IgD-negative memory B cell (primary cell): ENCODE measurements at regions not wholly inside any gene's neighbourhood (a gene's known extent, or its start where the extent isn't known, plus 50 kb on each side); places are given as distances from the start of the nearest gene placed in this dataset.

ENCODE experiments used
- H3K27ac Mint-ChIP-seq, 3 donors: one replicate each; pipeline ENCODE4 v1.8.0; 2020 to 2022; ENCODE audit warnings: mild to moderate bottlenecking in 3 of 3, mixed read lengths in 3 of 3, moderate library complexity in 1 of 3
- H3K27me3 Mint-ChIP-seq: one replicate; pipeline ENCODE4 v1.8.0; 2021; ENCODE audit warnings: mixed read lengths
- H3K36me3 Mint-ChIP-seq: one replicate; pipeline ENCODE4 v1.8.0; 2020; ENCODE audit warnings: mild to moderate bottlenecking, mixed read lengths
- H3K4me1 Mint-ChIP-seq, 3 donors: one replicate each; pipeline ENCODE4 v1.8.0; 2020 to 2022; ENCODE audit warnings: mixed read lengths in 3 of 3, mild to moderate bottlenecking in 1 of 3
- H3K4me3 Mint-ChIP-seq, 4 donors: one replicate each; pipeline ENCODE4 v1.8.0; 2020 to 2022; ENCODE audit warnings: mild to moderate bottlenecking in 4 of 4, mixed read lengths in 4 of 4, moderate library complexity in 3 of 4
- H3K9me3 Mint-ChIP-seq, 3 donors: one replicate each; pipeline ENCODE4 v1.8.0; 2020 to 2021; ENCODE audit warnings: mixed read lengths in 3 of 3, mild to moderate bottlenecking in 1 of 3

GRCh38 chr7:85520175-85520574 is 333.3 kb upstream of the SEMA3D start:
- Mint-ChIP-seq H3K4me3 (no peak overlapping the region), H3K9me3 (peaks cover 0 to 2% (median 0%) of the 10 kb centered on the region in 3 donors), H3K27ac (no peak overlapping the region), H3K4me1 (no peaks in the 10 kb centered on the region), H3K27me3 (no peaks in the 10 kb centered on the region), H3K36me3 (no peaks in the 10 kb centered on the region)

- no peak overlapping the region for H3K4me3 Mint-ChIP-seq
- H3K9me3 Mint-ChIP-seq = peaks cover 0 to 2% (median 0%) of the 10 kb centered on the region in 3 donors
- H3K27me3 Mint-ChIP-seq = no peaks in the 10 kb centered on the region
- no peak overlapping the region for H3K27ac Mint-ChIP-seq
- H3K4me1 Mint-ChIP-seq = no peaks in the 10 kb centered on the region
- no peaks in the 10 kb centered on the region for H3K36me3 Mint-ChIP-seq
Observed at GRCh38 chr7:85516675-85517074, 329.8 kb upstream of the SEMA3D start.

- Mint-ChIP-seq H3K27me3 (no peaks in the 10 kb centered on the region), H3K9me3 (no peaks in the 10 kb centered on the region), H3K4me1 (no peaks in the 10 kb centered on the region), H3K27ac (no peak overlapping the region), H3K4me3 (no peak overlapping the region), H3K36me3 (no peaks in the 10 kb centered on the region)
Observed at GRCh38 chr7:85512790-85513189, 325.9 kb upstream of the SEMA3D start.

GRCh38 chr7:85510287-85510686 is 323.4 kb upstream of the SEMA3D start:
- H3K27ac Mint-ChIP-seq = no peak overlapping the region
- no peaks in the 10 kb centered on the region for H3K27me3 Mint-ChIP-seq
- no peaks in the 10 kb centered on the region for H3K36me3 Mint-ChIP-seq
- no peaks in the 10 kb centered on the region for H3K4me1 Mint-ChIP-seq
- H3K9me3 Mint-ChIP-seq = no peaks in the 10 kb centered on the region
- no peak overlapping the region for H3K4me3 Mint-ChIP-seq

GRCh38 chr7:85509476-85509875 is 322.6 kb upstream of the SEMA3D start:
- Mint-ChIP-seq H3K27me3 (no peaks in the 10 kb centered on the region), H3K4me3 (no peak overlapping the region), H3K36me3 (no peaks in the 10 kb centered on the region), H3K4me1 (no peaks in the 10 kb centered on the region), H3K9me3 (peaks cover 0 to under 1% (median 0%) of the 10 kb centered on the region in 3 donors), H3K27ac (no peak overlapping the region)

GRCh38 chr7:85508642-85509410 is 322.0 kb upstream of the SEMA3D start:
- peaks cover 0 to 2% (median 0%) of the 10 kb centered on the region in 3 donors for H3K9me3 Mint-ChIP-seq
- no peaks in the 10 kb centered on the region for H3K36me3 Mint-ChIP-seq
- H3K27me3 Mint-ChIP-seq = no peaks in the 10 kb centered on the region
- H3K27ac Mint-ChIP-seq = no peak overlapping the region
- no peak overlapping the region for H3K4me3 Mint-ChIP-seq
- H3K4me1 Mint-ChIP-seq = no peaks in the 10 kb centered on the region

GRCh38 chr7:85498031-85498430 is 311.2 kb upstream of the SEMA3D start:
- H3K27me3 Mint-ChIP-seq = peaks cover 3% of the 10 kb centered on the region
- no peak overlapping the region for H3K27ac Mint-ChIP-seq
- no peak overlapping the region for H3K4me3 Mint-ChIP-seq
- no peaks in the 10 kb centered on the region for H3K36me3 Mint-ChIP-seq
- H3K9me3 Mint-ChIP-seq = peaks cover 0 to 5% (median 2%) of the 10 kb centered on the region in 3 donors
- no peaks in the 10 kb centered on the region for H3K4me1 Mint-ChIP-seq

GRCh38 chr7:85489498-85489897 is 302.6 kb upstream of the SEMA3D start:
- no peaks in the 10 kb centered on the region for H3K9me3 Mint-ChIP-seq
- H3K36me3 Mint-ChIP-seq = no peaks in the 10 kb centered on the region
- no peaks in the 10 kb centered on the region for H3K27me3 Mint-ChIP-seq
- no peak overlapping the region for H3K27ac Mint-ChIP-seq
- no peak overlapping the region for H3K4me3 Mint-ChIP-seq
- no peaks in the 10 kb centered on the region for H3K4me1 Mint-ChIP-seq

- H3K9me3 Mint-ChIP-seq = no peaks in the 10 kb centered on the region
- H3K27me3 Mint-ChIP-seq = no peaks in the 10 kb centered on the region
- no peaks in the 10 kb centered on the region for H3K4me1 Mint-ChIP-seq
- H3K4me3 Mint-ChIP-seq = no peak overlapping the region
- H3K36me3 Mint-ChIP-seq = no peaks in the 10 kb centered on the region
- no peak overlapping the region for H3K27ac Mint-ChIP-seq
Observed at GRCh38 chr7:85488406-85488805, 301.6 kb upstream of the SEMA3D start.

GRCh38 chr7:85483177-85483576 is 296.3 kb upstream of the SEMA3D start:
- Mint-ChIP-seq H3K4me3 (no peak overlapping the region), H3K4me1 (no peaks in the 10 kb centered on the region), H3K27me3 (no peaks in the 10 kb centered on the region), H3K9me3 (no peaks in the 10 kb centered on the region), H3K36me3 (no peaks in the 10 kb centered on the region), H3K27ac (no peak overlapping the region)

GRCh38 chr7:85480666-85481065 is 293.8 kb upstream of the SEMA3D start:
- Mint-ChIP-seq H3K4me3 (no peak overlapping the region), H3K4me1 (no peaks in the 10 kb centered on the region), H3K36me3 (no peaks in the 10 kb centered on the region), H3K27ac (no peak overlapping the region), H3K9me3 (no peaks in the 10 kb centered on the region), H3K27me3 (no peaks in the 10 kb centered on the region)

- H3K27me3 Mint-ChIP-seq = no peaks in the 10 kb centered on the region
- no peaks in the 10 kb centered on the region for H3K4me1 Mint-ChIP-seq
- no peaks in the 10 kb centered on the region for H3K9me3 Mint-ChIP-seq
- no peak overlapping the region for H3K4me3 Mint-ChIP-seq
- H3K36me3 Mint-ChIP-seq = no peaks in the 10 kb centered on the region
- H3K27ac Mint-ChIP-seq = no peak overlapping the region
Observed at GRCh38 chr7:85479918-85480643, 293.2 kb upstream of the SEMA3D start.

- Mint-ChIP-seq H3K4me3 (no peak overlapping the region), H3K9me3 (no peaks in the 10 kb centered on the region), H3K4me1 (no peaks in the 10 kb centered on the region), H3K27me3 (no peaks in the 10 kb centered on the region), H3K36me3 (no peaks in the 10 kb centered on the region), H3K27ac (no peak overlapping the region)
Observed at GRCh38 chr7:85478530-85478929, 291.7 kb upstream of the SEMA3D start.

- no peak overlapping the region for H3K4me3 Mint-ChIP-seq
- no peaks in the 10 kb centered on the region for H3K36me3 Mint-ChIP-seq
- H3K27ac Mint-ChIP-seq = no peak overlapping the region
- no peaks in the 10 kb centered on the region for H3K4me1 Mint-ChIP-seq
- no peaks in the 10 kb centered on the region for H3K27me3 Mint-ChIP-seq
- H3K9me3 Mint-ChIP-seq = no peaks in the 10 kb centered on the region
Observed at GRCh38 chr7:85475476-85475875, 288.6 kb upstream of the SEMA3D start.

GRCh38 chr7:85475071-85475470 is 288.2 kb upstream of the SEMA3D start:
- H3K9me3 Mint-ChIP-seq = no peaks in the 10 kb centered on the region
- no peaks in the 10 kb centered on the region for H3K4me1 Mint-ChIP-seq
- no peak overlapping the region for H3K27ac Mint-ChIP-seq
- no peaks in the 10 kb centered on the region for H3K36me3 Mint-ChIP-seq
- H3K27me3 Mint-ChIP-seq = no peaks in the 10 kb centered on the region
- H3K4me3 Mint-ChIP-seq = no peak overlapping the region

- Mint-ChIP-seq H3K27me3 (no peaks in the 10 kb centered on the region), H3K27ac (no peak overlapping the region), H3K4me1 (no peaks in the 10 kb centered on the region), H3K9me3 (no peaks in the 10 kb centered on the region), H3K4me3 (no peak overlapping the region), H3K36me3 (no peaks in the 10 kb centered on the region)
Observed at GRCh38 chr7:85474234-85474633, 287.4 kb upstream of the SEMA3D start.
